Panc1 (cell line): ENCODE measurements at regions not wholly inside any gene's neighbourhood (a gene's known extent, or its start where the extent isn't known, plus 50 kb on each side); places are given as distances from the start of the nearest gene placed in this dataset.

Experiments
- ATAC-seq: fragments of 200-7000 bp; cut with Tn5 transposase; 2 replicates; pipeline ENCODE4 v1.9.1; 2020; ENCODE audit warnings: mild to moderate bottlenecking, moderate library complexity
- BruUV-seq: library from RNA; stranded (reverse); fragments of 400-500 nt; replicated peaks from 2 replicates; lab custom pipeline; 2021; lab: Mats Ljungman, UMichigan
- CTCF ChIA-PET: fragments of 300-600 bp; sonication (Branson Sonifier 250); formaldehyde crosslinking; loops from one replicate; lab custom pipeline; 2022; ENCODE audit warnings: antibody characterized with exemption; lab: Charles Lee
- POLR2A ChIA-PET: fragments of 300-600 bp; sonication (Branson Sonifier 250); formaldehyde crosslinking; loops from one replicate; lab custom pipeline; 2022; ENCODE audit warnings: antibody characterized with exemption; lab: Charles Lee
- DNase-seq: peaks from one replicate; pipeline ENCODE4 v3.0.0-alpha.2; 2010; ENCODE audit warnings: low read depth, low spot score
- H3K27ac ChIP-seq: 2 replicates; pipeline ENCODE4 v1.5.1; 2011; ENCODE audit warnings: mild to moderate bottlenecking, low read length, inconsistent platforms
- H3K27me3 ChIP-seq: fragments of 200-500 bp; sonication (Bioruptor generic); 2 replicates; pipeline ENCODE4 v1.6.0; 2014; ENCODE audit warnings: low read length, inconsistent platforms; ENCODE audit not compliant: control insufficient read depth, insufficient read depth
- H3K36me3 ChIP-seq: fragments of 200-500 bp; sonication (Bioruptor generic); 2 replicates; pipeline ENCODE4 v1.5.1; 2014; ENCODE audit warnings: inconsistent platforms, mild to moderate bottlenecking, low read length, moderate library complexity; ENCODE audit not compliant: control insufficient read depth, insufficient read depth
- H3K4me1 ChIP-seq: 2 replicates; pipeline ENCODE4 v1.5.1; 2011; ENCODE audit warnings: inconsistent platforms, mild to moderate bottlenecking, low read length, moderate library complexity; ENCODE audit not compliant: control insufficient read depth, insufficient read depth
- H3K4me3 ChIP-seq, 2 experiments: 2 replicates each; pipeline ENCODE4 v1.5.1; 2011 to 2012; ENCODE audit warnings: low read depth in 2 of 2, low read length in 2 of 2, mild to moderate bottlenecking in 2 of 2, inconsistent platforms in 1 of 2, moderate library complexity in 1 of 2
- H3K9me3 ChIP-seq: fragments of 200-500 bp; sonication (Bioruptor generic); 2 replicates; pipeline ENCODE4 v1.5.1; 2014; ENCODE audit warnings: low read depth, mild to moderate bottlenecking, inconsistent platforms, low read length, moderate library complexity; ENCODE audit not compliant: control insufficient read depth, insufficient read depth
- POLR2AphosphoS5 ChIP-seq: IDR thresholded peaks from 2 replicates; pipeline ENCODE4 v1.6.1; 2012; ENCODE audit warnings: mild to moderate bottlenecking, low read depth, low read length, moderate library complexity
- SIN3A ChIP-seq: IDR thresholded peaks from 2 replicates; pipeline ENCODE4 v1.6.1; 2012; ENCODE audit warnings: low read depth, mild to moderate bottlenecking, low read length, moderate library complexity, borderline replicate concordance; ENCODE audit not compliant: insufficient read depth
- TCF7L2 ChIP-seq: IDR thresholded peaks from 2 replicates; pipeline ENCODE4 v1.6.1; 2011; ENCODE audit warnings: mild to moderate bottlenecking, low read depth, low read length, inconsistent platforms
- in situ Hi-C: cut with HindIII; loops from 2 replicates; pipeline ENCODE4 v1.10.0; 2016; ENCODE audit warnings: low sequenced_read_pairs, low pct_unique_long_range_greater_than_20kb
- intact Hi-C: fragments of 100-400 bp; cut with micrococcal nuclease; formaldehyde crosslinking; loops from one replicate; pipeline ENCODE4 v1.10.0; 2022; ENCODE audit not compliant: unreplicated experiment
- TF ChIP-seq, protein P1 (sequence below), 2 experiments: IDR thresholded peaks; 2 replicates each; pipeline ENCODE4 v1.6.1; 2011 to 2012; ENCODE audit warnings: low read depth in 2 of 2, control low read depth in 1 of 2, low read length in 1 of 2, mild to moderate bottlenecking in 1 of 2, moderate library complexity in 1 of 2; ENCODE audit not compliant: insufficient read depth in 1 of 2
- TF ChIP-seq, protein P2 (sequence below): fragments of 450-650 bp; IDR thresholded peaks from 2 replicates; pipeline ENCODE4 v1.5.1; 2017; ENCODE audit warnings: mild to moderate bottlenecking

DNA sequence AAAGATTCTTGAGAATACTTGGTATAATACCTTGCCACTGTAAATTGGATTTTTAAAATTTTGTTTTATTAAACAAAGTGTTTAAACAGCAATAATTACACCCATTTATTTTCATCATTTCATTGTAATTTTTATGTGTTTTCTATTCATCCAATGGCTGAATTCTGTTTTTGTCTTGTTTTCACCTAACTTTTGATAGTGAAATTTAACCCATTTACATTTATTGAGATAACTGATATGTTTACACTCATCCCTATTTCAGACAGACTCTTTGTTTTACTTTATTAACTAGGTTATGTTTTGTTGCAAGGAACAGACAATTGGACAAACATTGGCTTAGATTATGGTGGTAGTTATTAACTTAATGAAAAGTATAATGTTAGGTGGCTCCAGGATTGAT is 113.1 kb upstream of the REG3A start:
- ATAC-seq = no peak
- POLR2A ChIA-PET = no interaction called here
- in situ Hi-C loops = no loop called here
- no peaks in the 10 kb centered on the region for H3K27me3 ChIP-seq
- no peak for DNase-seq
- no peaks in the 10 kb centered on the region for H3K4me1 ChIP-seq
- CTCF ChIA-PET = no interaction called here
- H3K9me3 ChIP-seq = peaks cover 13% of the 10 kb centered on the region; the same call in 1 of the 2 replicates
- TF ChIP-seq TCF7L2 (no peak), POLR2AphosphoS5 (no peak), SIN3A (no peak)
- TF ChIP-seq, protein P1, sequence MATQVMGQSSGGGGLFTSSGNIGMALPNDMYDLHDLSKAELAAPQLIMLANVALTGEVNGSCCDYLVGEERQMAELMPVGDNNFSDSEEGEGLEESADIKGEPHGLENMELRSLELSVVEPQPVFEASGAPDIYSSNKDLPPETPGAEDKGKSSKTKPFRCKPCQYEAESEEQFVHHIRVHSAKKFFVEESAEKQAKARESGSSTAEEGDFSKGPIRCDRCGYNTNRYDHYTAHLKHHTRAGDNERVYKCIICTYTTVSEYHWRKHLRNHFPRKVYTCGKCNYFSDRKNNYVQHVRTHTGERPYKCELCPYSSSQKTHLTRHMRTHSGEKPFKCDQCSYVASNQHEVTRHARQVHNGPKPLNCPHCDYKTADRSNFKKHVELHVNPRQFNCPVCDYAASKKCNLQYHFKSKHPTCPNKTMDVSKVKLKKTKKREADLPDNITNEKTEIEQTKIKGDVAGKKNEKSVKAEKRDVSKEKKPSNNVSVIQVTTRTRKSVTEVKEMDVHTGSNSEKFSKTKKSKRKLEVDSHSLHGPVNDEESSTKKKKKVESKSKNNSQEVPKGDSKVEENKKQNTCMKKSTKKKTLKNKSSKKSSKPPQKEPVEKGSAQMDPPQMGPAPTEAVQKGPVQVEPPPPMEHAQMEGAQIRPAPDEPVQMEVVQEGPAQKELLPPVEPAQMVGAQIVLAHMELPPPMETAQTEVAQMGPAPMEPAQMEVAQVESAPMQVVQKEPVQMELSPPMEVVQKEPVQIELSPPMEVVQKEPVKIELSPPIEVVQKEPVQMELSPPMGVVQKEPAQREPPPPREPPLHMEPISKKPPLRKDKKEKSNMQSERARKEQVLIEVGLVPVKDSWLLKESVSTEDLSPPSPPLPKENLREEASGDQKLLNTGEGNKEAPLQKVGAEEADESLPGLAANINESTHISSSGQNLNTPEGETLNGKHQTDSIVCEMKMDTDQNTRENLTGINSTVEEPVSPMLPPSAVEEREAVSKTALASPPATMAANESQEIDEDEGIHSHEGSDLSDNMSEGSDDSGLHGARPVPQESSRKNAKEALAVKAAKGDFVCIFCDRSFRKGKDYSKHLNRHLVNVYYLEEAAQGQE (IDR thresholded peaks at IDR 0.05; ENCODE audit: insufficient read depth in 1 of 2, low read depth in 2 of 2, low read length in 1 of 2) = no peak
- TF ChIP-seq, protein P2, sequence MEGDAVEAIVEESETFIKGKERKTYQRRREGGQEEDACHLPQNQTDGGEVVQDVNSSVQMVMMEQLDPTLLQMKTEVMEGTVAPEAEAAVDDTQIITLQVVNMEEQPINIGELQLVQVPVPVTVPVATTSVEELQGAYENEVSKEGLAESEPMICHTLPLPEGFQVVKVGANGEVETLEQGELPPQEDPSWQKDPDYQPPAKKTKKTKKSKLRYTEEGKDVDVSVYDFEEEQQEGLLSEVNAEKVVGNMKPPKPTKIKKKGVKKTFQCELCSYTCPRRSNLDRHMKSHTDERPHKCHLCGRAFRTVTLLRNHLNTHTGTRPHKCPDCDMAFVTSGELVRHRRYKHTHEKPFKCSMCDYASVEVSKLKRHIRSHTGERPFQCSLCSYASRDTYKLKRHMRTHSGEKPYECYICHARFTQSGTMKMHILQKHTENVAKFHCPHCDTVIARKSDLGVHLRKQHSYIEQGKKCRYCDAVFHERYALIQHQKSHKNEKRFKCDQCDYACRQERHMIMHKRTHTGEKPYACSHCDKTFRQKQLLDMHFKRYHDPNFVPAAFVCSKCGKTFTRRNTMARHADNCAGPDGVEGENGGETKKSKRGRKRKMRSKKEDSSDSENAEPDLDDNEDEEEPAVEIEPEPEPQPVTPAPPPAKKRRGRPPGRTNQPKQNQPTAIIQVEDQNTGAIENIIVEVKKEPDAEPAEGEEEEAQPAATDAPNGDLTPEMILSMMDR = no peak
- H3K4me3 ChIP-seq = no peak overlapping the region
- no peak overlapping the region for H3K27ac ChIP-seq
- H3K36me3 ChIP-seq = no peaks in the 10 kb centered on the region
- no TSS peak for BruUV-seq
- intact Hi-C loops = no loop called here

DNA sequence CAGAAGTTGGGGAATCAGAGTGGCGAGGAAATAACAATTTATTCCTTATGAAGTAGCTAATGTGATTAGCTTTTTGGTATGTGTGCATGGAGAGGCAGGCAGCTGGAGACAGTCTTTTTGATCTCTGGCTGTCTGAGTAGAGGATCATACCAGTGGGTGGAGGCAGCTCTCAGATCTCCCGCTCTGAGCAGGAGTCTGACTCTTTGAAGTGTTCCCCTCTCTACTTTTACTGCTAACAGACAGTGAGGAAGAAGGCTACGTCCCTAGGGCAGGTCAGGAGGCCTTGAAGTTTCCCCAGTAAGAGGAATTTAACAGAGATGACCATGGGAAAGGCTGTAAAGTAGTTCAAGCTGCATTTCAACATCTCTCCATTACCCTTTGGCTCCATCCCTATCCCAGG is 111.9 kb upstream of the REG3A start:
- BruUV-seq = no TSS peak
- ChIA-PET CTCF (no interaction called here), POLR2A (no interaction called here)
- no peak for ATAC-seq
- intact Hi-C loops (no loop called here), in situ Hi-C loops (no loop called here)
- no peaks in the 10 kb centered on the region for H3K27me3 ChIP-seq
- DNase-seq = no peak
- H3K4me1 ChIP-seq = no peaks in the 10 kb centered on the region
- H3K4me3 ChIP-seq = no peak overlapping the region
- no peak for TF ChIP-seq POLR2AphosphoS5
- TF ChIP-seq SIN3A = no peak
- TF ChIP-seq, protein P1 (IDR thresholded peaks at IDR 0.05; ENCODE audit: insufficient read depth in 1 of 2, low read depth in 2 of 2, low read length in 1 of 2) = no peak
- TF ChIP-seq, protein P2 = no peak
- no peak for TF ChIP-seq TCF7L2
- no peak overlapping the region for H3K27ac ChIP-seq
- H3K9me3 ChIP-seq = peaks cover 13% of the 10 kb centered on the region; the same call in 1 of the 2 replicates
- H3K36me3 ChIP-seq = no peaks in the 10 kb centered on the region
